HCT116 (cell line): ENCODE measurements at regions not wholly inside any gene's neighbourhood (a gene's known extent, or its start where the extent isn't known, plus 50 kb on each side); places are given as distances from the start of the nearest gene placed in this dataset.

Experiments
- ATAC-seq: fragments of 200-7000 bp; cut with Tn5 transposase; 2 replicates; pipeline ENCODE4 v1.9.1; 2020; ENCODE audit warnings: mild to moderate bottlenecking, moderate library complexity
- BruUV-seq: library from RNA; stranded (reverse); fragments of 400-500 nt; replicated peaks from 2 replicates; lab custom pipeline; 2021; lab: Mats Ljungman, UMichigan
- CTCF ChIA-PET: fragments of 300-600 bp; sonication (Branson Sonifier 250); formaldehyde crosslinking; loops from one replicate; lab custom pipeline; 2021; ENCODE audit warnings: antibody characterized with exemption; lab: Charles Lee
- POLR2A ChIA-PET: fragments of 300-600, 350-600 bp; sonication (Branson Sonifier 250); formaldehyde crosslinking; loops from one replicate; lab custom pipeline; 2021; ENCODE audit warnings: antibody characterized with exemption; lab: Charles Lee
- RAD21 ChIA-PET, 2 experiments: fragments of 300-600 bp; sonication (Branson Sonifier 250); formaldehyde crosslinking; loops; one replicate each; lab custom pipeline; 2023; ENCODE audit warnings: low total read pairs in 2 of 2; ENCODE audit not compliant: uncharacterized antibody in 2 of 2, unreplicated experiment in 2 of 2, low non-redundant PET in 1 of 2; lab: Charles Lee
- DNase-seq: peaks from one replicate; pipeline ENCODE4 v3.0.0-alpha.2; 2010; ENCODE audit warnings: low read depth, low spot score
- H2AFZ ChIP-seq: fragments of 200-600 bp; shearing (Covaris generic), sonication (generic); 2 replicates; pipeline ENCODE4 v1.6.1; 2017; ENCODE audit warnings: low read depth, mixed run types, mixed read lengths, antibody characterized with exemption, low read length; ENCODE audit not compliant: poor library complexity, severe bottlenecking
- H3K27ac ChIP-seq: 2 replicates; pipeline ENCODE4 v1.5.1; 2012; ENCODE audit warnings: low read depth, low read length
- H3K27me3 ChIP-seq: fragments of 200-600 bp; sonication (generic); 2 replicates; pipeline ENCODE4 v1.6.1; 2016; ENCODE audit warnings: mixed run types, low read length, mixed read lengths; ENCODE audit not compliant: insufficient read depth
- H3K36me3 ChIP-seq, 2 experiments: fragments of 200-500 bp in 1 of 2; fragments of 200-600 bp in 1 of 2; sonication (Bioruptor generic) in 1 of 2; sonication (generic) in 1 of 2; 2 replicates each; pipeline versions ENCODE4 v1.5.1 to v1.6.1; 2014 to 2016; ENCODE audit warnings: low read length in 2 of 2, inconsistent platforms in 1 of 2, mixed read lengths in 1 of 2, mixed run types in 1 of 2; ENCODE audit not compliant: insufficient read depth in 2 of 2, control insufficient read depth in 1 of 2
- H3K4me1 ChIP-seq, 2 experiments: fragments of 200-600 bp in 1 of 2; sonication (generic) in 1 of 2; 2 replicates each; pipeline versions ENCODE4 v1.5.1 to v1.6.1; 2012 to 2017; ENCODE audit warnings: low read length in 2 of 2, inconsistent platforms in 1 of 2, mild to moderate bottlenecking in 1 of 2, mixed read lengths in 1 of 2, mixed run types in 1 of 2, moderate library complexity in 1 of 2; ENCODE audit not compliant: insufficient read depth in 2 of 2, control insufficient read depth in 1 of 2
- H3K4me2 ChIP-seq: fragments of 200-600 bp; sonication (generic); 2 replicates; pipeline ENCODE4 v1.6.1; 2017; ENCODE audit warnings: mixed run types, low read length, mixed read lengths
- H3K4me3 ChIP-seq, 2 experiments: fragments of 200-600 bp in 1 of 2; sonication (generic) in 1 of 2; replicated peaks in 1 of 2; 2 replicates each; pipeline ENCODE4 v1.5.1; 2011 to 2016; ENCODE audit warnings: low read length in 2 of 2, control low read depth in 1 of 2, low read depth in 1 of 2, mild to moderate bottlenecking in 1 of 2, mixed read lengths in 1 of 2, mixed run types in 1 of 2
- H3K79me2 ChIP-seq: fragments of 200-600 bp; sonication (generic); 2 replicates; pipeline ENCODE4 v1.6.1; 2017; ENCODE audit warnings: mild to moderate bottlenecking, mixed run types, low read length, moderate library complexity, mixed read lengths; ENCODE audit not compliant: insufficient read depth
- H3K9ac ChIP-seq: fragments of 200-600 bp; sonication (generic); 2 replicates; pipeline ENCODE4 v1.6.1; 2016; ENCODE audit warnings: low read length, mixed read lengths
- H3K9me2 ChIP-seq: fragments of 200-600 bp; sonication (generic), shearing (Covaris generic); 2 replicates; pipeline ENCODE4 v1.6.1; 2017; ENCODE audit warnings: mixed run types, mild to moderate bottlenecking, moderate library complexity; ENCODE audit not compliant: insufficient read depth
- H3K9me3 ChIP-seq, 2 experiments: fragments of 200-500 bp in 1 of 2; fragments of 200-600 bp in 1 of 2; sonication (Bioruptor generic) in 1 of 2; sonication (generic) in 1 of 2; 2 replicates each; pipeline ENCODE4 v1.6.1; 2014 to 2017; ENCODE audit warnings: low read length in 2 of 2, mixed read lengths in 2 of 2, inconsistent platforms in 1 of 2, low read depth in 1 of 2, mild to moderate bottlenecking in 1 of 2, mixed run types in 1 of 2, moderate library complexity in 1 of 2; ENCODE audit not compliant: control insufficient read depth in 1 of 2, insufficient read depth in 1 of 2
- H4K20me1 ChIP-seq: fragments of 200-600 bp; sonication (generic), shearing (Covaris generic); 2 replicates; pipeline ENCODE4 v1.6.1; 2017; ENCODE audit warnings: mixed run types, mild to moderate bottlenecking, moderate library complexity; ENCODE audit not compliant: insufficient read depth
- CEBPB ChIP-seq: IDR thresholded peaks from 2 replicates; pipeline ENCODE4 v1.6.1; 2012; ENCODE audit warnings: low read depth
- EZH2phosphoT487 ChIP-seq: fragments of 200-600 bp; IDR thresholded peaks from 2 replicates; pipeline ENCODE4 v1.6.1; 2018; ENCODE audit warnings: antibody characterized with exemption, borderline replicate concordance
- JUND ChIP-seq: IDR thresholded peaks from 2 replicates; pipeline ENCODE4 v1.6.1; 2012
- RAD21 ChIP-seq: IDR thresholded peaks from 2 replicates; pipeline ENCODE4 v1.6.1; 2012; ENCODE audit warnings: low read depth, mild to moderate bottlenecking
- SIN3A ChIP-seq: IDR thresholded peaks from 2 replicates; pipeline ENCODE4 v1.6.1; 2012; ENCODE audit warnings: low read depth
- SP1 ChIP-seq: IDR thresholded peaks from 2 replicates; pipeline ENCODE4 v1.6.1; 2012; ENCODE audit warnings: low read depth
- ZNF274 ChIP-seq: fragments of 200-500 bp; sonication (Bioruptor generic); IDR thresholded peaks from 2 replicates; pipeline ENCODE4 v1.6.1; 2014; ENCODE audit warnings: mild to moderate bottlenecking, low read depth, low read length, inconsistent platforms
- intact Hi-C: fragments of 100-400 bp; cut with micrococcal nuclease; formaldehyde crosslinking; loops from 2 replicates; pipeline ENCODE4 v1.10.0; 2022
- TF ChIP-seq, protein P1 (sequence below), 3 experiments: fragments of 200-600 bp in 1 of 3; sonication (generic) in 1 of 3; IDR thresholded peaks in 2 of 3; conservative IDR thresholded peaks in 1 of 3; 2 replicates each; pipeline ENCODE4 v1.5.1; 2012 to 2017; ENCODE audit warnings: low read depth in 2 of 3, low read length in 2 of 3, antibody characterized with exemption in 1 of 3, borderline replicate concordance in 1 of 3, control low read depth in 1 of 3, mild to moderate bottlenecking in 1 of 3, mixed read lengths in 1 of 3, mixed run types in 1 of 3, moderate library complexity in 1 of 3; ENCODE audit not compliant: insufficient read depth in 1 of 3
- TF ChIP-seq, protein P2 (sequence below): IDR thresholded peaks from 2 replicates; pipeline ENCODE4 v1.6.1; 2012
- TF ChIP-seq, protein P3 (sequence below): IDR thresholded peaks from 2 replicates; pipeline ENCODE4 v1.6.1; 2012
- TF ChIP-seq, protein P4 (sequence below): IDR thresholded peaks from 2 replicates; pipeline ENCODE4 v1.6.1; 2011; ENCODE audit warnings: mild to moderate bottlenecking, low read length, moderate library complexity; ENCODE audit not compliant: insufficient replicate concordance; ENCODE audit errors: extremely low read depth

DNA sequence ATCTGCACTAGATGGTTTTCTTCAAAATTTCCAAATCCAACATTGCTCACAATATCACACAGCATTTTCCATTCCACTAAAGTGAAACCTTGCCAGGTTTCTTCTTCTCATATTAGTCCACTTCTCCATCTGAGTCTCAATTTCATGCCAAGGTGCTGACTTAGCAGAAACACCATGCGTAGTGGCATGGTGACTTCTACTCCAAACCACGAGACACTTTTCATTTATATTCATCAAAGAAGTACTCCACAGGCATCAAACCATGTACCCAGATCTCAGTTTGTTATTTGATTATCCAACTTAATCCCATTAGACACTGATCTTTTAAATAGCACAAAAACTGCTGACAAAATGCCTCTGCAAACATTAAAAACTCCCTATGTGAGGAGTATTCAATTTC is 233.4 kb upstream of the ITGA1 start (continued):
- TF ChIP-seq, protein P1, sequence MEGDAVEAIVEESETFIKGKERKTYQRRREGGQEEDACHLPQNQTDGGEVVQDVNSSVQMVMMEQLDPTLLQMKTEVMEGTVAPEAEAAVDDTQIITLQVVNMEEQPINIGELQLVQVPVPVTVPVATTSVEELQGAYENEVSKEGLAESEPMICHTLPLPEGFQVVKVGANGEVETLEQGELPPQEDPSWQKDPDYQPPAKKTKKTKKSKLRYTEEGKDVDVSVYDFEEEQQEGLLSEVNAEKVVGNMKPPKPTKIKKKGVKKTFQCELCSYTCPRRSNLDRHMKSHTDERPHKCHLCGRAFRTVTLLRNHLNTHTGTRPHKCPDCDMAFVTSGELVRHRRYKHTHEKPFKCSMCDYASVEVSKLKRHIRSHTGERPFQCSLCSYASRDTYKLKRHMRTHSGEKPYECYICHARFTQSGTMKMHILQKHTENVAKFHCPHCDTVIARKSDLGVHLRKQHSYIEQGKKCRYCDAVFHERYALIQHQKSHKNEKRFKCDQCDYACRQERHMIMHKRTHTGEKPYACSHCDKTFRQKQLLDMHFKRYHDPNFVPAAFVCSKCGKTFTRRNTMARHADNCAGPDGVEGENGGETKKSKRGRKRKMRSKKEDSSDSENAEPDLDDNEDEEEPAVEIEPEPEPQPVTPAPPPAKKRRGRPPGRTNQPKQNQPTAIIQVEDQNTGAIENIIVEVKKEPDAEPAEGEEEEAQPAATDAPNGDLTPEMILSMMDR (IDR thresholded peaks at IDR 0.05 in 2 of 3, conservative IDR thresholded peaks at IDR 0.05 in 1 of 3; ENCODE audit: borderline replicate concordance in 1 of 3, insufficient read depth in 1 of 3, low read depth in 2 of 3, low read length in 2 of 3) = no peak
- TF ChIP-seq, protein P2, sequence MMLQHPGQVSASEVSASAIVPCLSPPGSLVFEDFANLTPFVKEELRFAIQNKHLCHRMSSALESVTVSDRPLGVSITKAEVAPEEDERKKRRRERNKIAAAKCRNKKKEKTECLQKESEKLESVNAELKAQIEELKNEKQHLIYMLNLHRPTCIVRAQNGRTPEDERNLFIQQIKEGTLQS = no peak

DNA sequence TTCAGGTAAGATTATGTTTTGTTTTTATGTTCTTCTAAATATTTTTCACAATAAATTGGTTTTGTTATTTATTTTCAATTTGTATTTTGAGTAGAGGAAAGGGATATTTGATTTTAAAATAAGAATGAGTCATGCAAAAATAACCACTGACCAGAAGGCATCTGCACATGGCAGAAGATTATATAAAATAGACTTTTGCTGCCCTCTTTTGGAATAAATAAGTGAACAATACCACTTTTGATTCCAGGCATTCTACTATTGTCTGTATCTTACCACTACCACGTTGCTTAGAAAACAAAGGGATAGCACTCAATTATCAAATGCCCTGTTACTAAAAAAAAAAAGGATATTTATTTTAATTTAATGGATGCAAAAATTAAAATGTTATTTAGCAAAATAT is 227.3 kb upstream of the ITGA1 start:
- Histone ChIP-seq H3K4me1 (no peaks in the 10 kb centered on the region), H3K4me2 (no peak overlapping the region), H3K9me2 (no peaks in the 10 kb centered on the region), H3K27ac (no peak overlapping the region), H3K79me2 (no peaks in the 10 kb centered on the region), H3K27me3 (no peaks in the 10 kb centered on the region)
- RAD21 ChIA-PET = no interaction called here
- no TSS peak for BruUV-seq
- TF ChIP-seq, protein P3, sequence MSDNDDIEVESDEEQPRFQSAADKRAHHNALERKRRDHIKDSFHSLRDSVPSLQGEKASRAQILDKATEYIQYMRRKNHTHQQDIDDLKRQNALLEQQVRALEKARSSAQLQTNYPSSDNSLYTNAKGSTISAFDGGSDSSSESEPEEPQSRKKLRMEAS = no peak
- TF ChIP-seq RAD21 = peak; percentile 43; the same call in 1 of the 2 replicates
- TF ChIP-seq, all 23 proteins: peak for 1
- Histone ChIP-seq H2AFZ (no peak overlapping the region), H4K20me1 (no peaks in the 10 kb centered on the region), H3K36me3 (no peaks in the 10 kb centered on the region), H3K9me3 (no peaks in the 10 kb centered on the region), H3K9ac (no peak overlapping the region), H3K4me3 (no peak overlapping the region)
- DNase-seq (peak; percentile 3), ATAC-seq (no peak)
- ChIA-PET POLR2A (no interaction called here), CTCF (interaction anchor here (0.9 to 1.1 kb wide), 2 partner anchors 599 to 1589 kb away, joined by 3 read pairs; no protein-coding TSS in a partner anchor)
- intact Hi-C loops = no loop called here

DNA sequence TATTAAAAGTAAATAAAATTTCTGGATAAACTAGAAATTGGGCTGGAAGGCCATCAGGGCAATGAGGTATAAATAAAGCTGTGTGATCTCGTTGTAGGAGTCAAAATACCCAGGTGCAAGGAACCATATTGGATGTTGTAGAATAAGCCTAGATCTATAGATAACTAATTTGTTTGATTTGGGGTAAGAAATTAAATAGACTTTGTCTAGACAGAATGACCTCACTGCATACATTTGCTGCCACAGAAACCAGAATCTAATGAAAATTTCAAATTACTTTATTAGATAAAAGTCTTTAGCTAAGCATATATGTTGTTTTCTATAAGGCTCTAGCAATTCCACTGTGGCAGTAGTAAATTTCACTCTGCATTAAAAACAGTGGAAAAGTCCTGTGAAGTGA is 225.2 kb upstream of the ITGA1 start:
- intact Hi-C loops = no loop called here
- ChIA-PET RAD21 (no interaction called here), CTCF (no interaction called here), POLR2A (no interaction called here)
- Histone ChIP-seq H3K9me2 (no peaks in the 10 kb centered on the region), H3K9me3 (no peaks in the 10 kb centered on the region), H2AFZ (no peak overlapping the region), H3K4me1 (no peaks in the 10 kb centered on the region), H3K27ac (no peak overlapping the region), H3K9ac (no peak overlapping the region), H3K79me2 (no peaks in the 10 kb centered on the region), H3K4me3 (no peak overlapping the region), H3K4me2 (no peak overlapping the region), H3K36me3 (no peaks in the 10 kb centered on the region), H4K20me1 (no peaks in the 10 kb centered on the region), H3K27me3 (no peaks in the 10 kb centered on the region)
- no peak for DNase-seq
- no TSS peak for BruUV-seq
- no peak for ATAC-seq
- TF ChIP-seq EZH2phosphoT487 (no peak), SP1 (no peak), JUND (no peak), CEBPB (no peak), SIN3A (no peak), ZNF274 (no peak)
- TF ChIP-seq, protein P1 (IDR thresholded peaks at IDR 0.05 in 2 of 3, conservative IDR thresholded peaks at IDR 0.05 in 1 of 3; ENCODE audit: borderline replicate concordance in 1 of 3, insufficient read depth in 1 of 3, low read depth in 2 of 3, low read length in 2 of 3) = no peak
- TF ChIP-seq, protein P4, sequence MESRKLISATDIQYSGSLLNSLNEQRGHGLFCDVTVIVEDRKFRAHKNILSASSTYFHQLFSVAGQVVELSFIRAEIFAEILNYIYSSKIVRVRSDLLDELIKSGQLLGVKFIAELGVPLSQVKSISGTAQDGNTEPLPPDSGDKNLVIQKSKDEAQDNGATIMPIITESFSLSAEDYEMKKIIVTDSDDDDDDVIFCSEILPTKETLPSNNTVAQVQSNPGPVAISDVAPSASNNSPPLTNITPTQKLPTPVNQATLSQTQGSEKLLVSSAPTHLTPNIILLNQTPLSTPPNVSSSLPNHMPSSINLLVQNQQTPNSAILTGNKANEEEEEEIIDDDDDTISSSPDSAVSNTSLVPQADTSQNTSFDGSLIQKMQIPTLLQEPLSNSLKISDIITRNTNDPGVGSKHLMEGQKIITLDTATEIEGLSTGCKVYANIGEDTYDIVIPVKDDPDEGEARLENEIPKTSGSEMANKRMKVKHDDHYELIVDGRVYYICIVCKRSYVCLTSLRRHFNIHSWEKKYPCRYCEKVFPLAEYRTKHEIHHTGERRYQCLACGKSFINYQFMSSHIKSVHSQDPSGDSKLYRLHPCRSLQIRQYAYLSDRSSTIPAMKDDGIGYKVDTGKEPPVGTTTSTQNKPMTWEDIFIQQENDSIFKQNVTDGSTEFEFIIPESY = no peak
